Transverse colon (tissue), 4 donors: ENCODE measurements at regions not wholly inside any gene's neighbourhood (a gene's known extent, or its start where the extent isn't known, plus 50 kb on each side); places are given as distances from the start of the nearest gene placed in this dataset.
"Not testable (repeated sequence)": the region's sequence is repeated elsewhere in the genome, so short reads cannot be mapped to it uniquely, and the experiment has no call there.

Experiments
- CTCF ChIP-seq, 5 experiments: fragments of 200-600 bp in 3 of 5; fragments of 450-650 bp in 2 of 5; sonication (generic) in 3 of 5; IDR thresholded peaks; 1 replicate in 2 of 5; 2 replicates in 3 of 5; pipeline ENCODE4 v1.5.1; 2016 to 2017; ENCODE audit warnings: antibody characterized with exemption in 5 of 5, inconsistent platforms in 3 of 5, mild to moderate bottlenecking in 2 of 5, moderate library complexity in 1 of 5
- EP300 ChIP-seq: sonication (generic); formaldehyde crosslinking; IDR thresholded peaks from one replicate; pipeline ENCODE4 v1.6.1; 2017; ENCODE audit warnings: antibody characterized with exemption, low read depth
- POLR2A ChIP-seq: fragments of 450-650 bp; IDR thresholded peaks from one replicate; pipeline ENCODE4 v1.6.1; 2016; ENCODE audit warnings: antibody characterized with exemption, mild to moderate bottlenecking, moderate library complexity
- POLR2AphosphoS5 ChIP-seq, 3 donors: sonication (generic); formaldehyde crosslinking; IDR thresholded peaks; one replicate each; pipeline ENCODE4 v1.6.1; 2016; ENCODE audit warnings: antibody characterized with exemption in 3 of 3

GRCh38 chr17:43303049-43303448, 69.3 kb upstream of the RNU2-1 start:
- not testable (repeated sequence) for TF ChIP-seq CTCF (IDR thresholded peaks at IDR 0.05); POLR2A; EP300; POLR2AphosphoS5 (IDR thresholded peaks at IDR 0.05)
